Kidney capillary endothelial cell (primary cell): ENCODE measurements at regions not wholly inside any gene's neighbourhood (a gene's known extent, or its start where the extent isn't known, plus 50 kb on each side); places are given as distances from the start of the nearest gene placed in this dataset.

Experiments used
- DNase-seq: peaks from one replicate; pipeline ENCODE4 v3.0.0-alpha.2; 2018; ENCODE audit warnings: low spot score

DNA sequence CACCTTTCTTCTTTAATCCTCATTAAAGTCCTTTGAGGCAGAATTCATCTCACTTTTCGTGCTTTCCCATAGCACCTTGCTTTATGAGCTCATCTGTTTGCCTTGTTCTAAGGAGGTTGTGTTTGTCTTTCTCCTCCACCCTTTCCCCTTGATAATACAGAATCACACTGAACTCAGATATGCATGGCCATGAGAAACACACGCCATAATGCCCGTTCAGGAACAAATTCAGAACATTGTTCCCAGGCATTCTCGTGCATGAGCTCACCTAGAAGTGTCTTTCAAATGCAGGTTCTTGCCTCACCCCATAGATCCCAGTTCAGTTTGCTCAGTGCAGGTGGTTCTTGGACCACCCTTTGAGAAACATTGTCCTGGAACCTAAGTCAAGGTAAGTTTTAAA is 71.1 kb downstream of the TMEM114 start:
- DNase-seq = no peak

DNA sequence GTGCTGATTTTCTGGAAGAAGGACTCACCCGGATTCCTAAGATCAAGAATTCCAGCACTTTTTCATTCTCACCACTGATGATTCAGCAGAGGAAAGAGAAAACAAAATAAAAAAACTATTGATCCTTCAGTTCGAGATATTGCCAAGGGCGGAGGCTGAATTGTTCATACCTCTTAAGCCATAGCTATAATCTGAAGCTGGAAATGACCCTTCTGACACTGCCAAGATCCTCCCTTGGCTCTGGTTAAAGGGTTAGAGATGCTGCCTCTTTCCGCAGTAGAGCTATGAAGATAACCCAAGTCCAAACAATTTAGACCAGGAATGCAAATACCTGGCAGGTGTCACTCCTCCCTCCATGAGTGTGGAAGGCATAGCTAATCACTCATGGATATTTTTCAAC is 73.0 kb downstream of the TMEM114 start:
- DNase-seq = no peak

DNA sequence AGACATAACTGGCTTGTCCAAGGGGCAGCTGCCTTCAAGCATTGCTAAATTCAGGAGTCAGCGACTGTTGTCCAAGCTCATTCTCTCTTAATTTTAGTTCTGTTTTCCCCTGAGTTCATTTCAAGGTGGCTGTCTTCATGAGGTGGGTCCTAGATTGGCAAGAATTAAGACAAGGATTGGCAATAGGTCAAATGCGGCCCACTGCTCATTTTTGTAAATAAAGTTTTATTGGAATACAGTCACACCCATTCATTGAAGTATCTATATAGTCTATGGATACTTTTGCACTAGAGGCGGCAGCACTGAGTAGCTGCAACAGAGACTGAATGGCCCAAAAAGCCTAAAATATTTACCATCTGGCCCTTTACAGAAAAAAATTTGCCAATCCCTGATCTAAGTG is 73.8 kb downstream of the TMEM114 start:
- DNase-seq = no peak

DNA sequence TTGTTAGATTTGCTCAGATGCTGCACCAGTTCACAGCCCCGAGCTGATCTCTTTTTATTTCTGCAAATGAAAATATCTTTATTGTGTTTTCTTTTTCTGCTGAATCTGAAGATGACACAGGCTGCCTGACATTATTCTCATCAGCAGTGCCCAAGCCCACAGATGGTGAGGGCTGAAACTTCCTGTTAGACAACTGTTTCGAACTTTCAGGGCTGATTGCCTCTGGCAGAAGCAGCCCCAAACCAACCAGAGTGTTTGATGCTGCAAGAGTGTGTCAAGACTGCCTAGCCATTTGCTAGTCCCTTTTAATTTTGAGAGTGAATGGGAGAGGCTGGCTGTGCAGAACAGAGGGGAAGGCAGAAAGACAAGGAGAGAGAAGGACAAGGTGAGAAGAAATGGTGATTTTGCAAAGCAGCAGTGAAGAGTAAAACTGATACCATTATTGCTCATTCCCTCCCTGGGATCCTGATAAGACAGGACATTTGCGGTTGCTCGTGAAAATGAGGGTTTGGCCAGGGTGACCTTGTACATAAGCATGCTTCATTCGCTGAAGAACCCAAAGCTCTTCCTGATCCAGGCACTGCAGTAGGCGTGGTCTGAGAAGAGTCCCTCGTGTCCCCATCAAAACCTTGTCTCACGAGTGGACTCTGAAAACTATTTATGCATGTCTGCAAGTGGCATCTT is 77.2 kb downstream of the TMEM114 start:
- DNase-seq = no peak

DNA sequence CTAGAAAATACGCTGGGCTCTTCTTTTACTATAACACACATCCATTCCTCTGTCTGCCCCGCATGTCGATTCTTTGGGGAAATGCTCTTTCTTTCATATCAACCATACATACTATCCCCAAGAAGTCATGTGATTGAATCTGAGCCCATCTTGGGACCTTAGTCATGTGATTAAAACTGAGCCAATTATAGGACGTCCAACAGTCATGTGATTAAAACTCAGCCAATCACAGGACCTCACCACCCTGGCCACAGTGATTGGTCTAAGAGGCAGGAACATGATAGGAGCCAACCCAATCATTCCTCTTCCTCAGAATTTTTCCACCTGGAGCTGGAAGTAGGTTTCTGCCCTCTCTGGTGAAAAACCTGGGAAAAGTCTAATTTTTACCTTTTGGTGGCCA is 78.8 kb downstream of the TMEM114 start:
- DNase-seq = no peak

DNA sequence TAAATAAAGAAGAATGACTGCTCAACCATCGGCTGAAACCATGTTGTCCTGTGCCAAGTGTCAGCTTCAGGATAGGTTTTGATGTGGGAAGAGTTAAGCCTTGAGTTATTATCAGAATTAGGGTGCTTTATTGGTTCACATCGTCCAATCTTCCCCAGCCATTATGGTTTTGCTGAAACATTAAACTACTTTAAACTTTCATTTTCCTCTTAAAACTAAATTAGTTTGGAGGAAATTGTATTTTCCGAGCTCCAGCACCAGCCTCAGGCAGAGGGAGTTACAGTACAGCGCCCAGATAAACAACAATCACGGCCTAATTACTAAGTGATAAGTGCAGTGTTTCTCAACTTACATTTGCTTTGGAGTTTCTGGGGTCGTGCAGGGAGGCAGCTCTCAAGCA is 80.2 kb downstream of the TMEM114 start:
- no peak for DNase-seq

DNA sequence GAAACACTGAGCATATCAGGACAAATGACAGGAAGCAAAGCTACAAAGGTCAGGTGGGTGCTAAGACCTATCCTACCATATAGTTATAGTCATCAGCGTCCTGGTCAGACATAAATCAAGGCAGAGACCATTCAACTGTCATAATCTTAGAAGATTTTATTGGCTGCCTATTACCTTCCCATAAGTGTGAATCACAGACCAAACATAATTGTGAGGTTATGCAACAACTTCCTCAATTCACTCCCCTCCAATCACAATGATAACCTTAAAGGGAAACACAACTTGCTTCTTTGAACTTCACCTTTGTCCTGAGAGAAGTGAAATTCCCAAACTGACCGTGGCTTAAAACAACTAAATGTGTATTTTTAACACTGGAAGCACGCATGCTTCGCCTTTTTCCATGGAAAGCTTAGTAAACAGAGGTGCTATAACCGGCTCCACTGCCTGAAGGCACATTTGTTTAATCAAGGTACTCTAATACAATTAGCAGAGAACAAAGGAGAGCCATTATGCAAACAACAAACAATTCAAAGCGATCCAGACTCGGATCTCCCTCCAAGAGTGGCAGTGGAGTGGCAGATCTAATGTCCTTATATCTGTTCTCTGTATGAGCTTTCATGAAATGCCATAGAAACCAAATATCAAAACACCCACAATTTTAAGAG is 84.9 kb downstream of the TMEM114 start:
- DNase-seq = no peak

DNA sequence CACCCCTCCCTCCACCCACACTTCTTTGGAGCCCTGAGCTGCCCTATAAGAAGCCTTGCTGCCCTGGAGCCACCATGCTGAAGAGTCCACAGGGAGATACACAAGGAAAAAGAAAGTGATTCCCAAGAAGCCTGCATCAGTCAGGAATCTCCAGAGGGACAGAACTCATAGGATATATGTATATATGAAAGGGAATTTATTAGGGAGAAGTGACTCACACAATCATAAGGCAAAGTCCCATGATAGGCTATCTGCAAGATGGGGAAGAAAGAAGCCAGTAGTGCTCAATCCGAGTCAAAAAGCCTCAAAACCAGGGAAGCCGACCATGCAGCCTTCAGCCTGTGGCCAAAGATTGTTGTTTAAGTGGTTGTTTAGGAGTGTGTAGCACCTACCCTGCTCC is 87.9 kb downstream of the TMEM114 start:
- DNase-seq = no peak

DNA sequence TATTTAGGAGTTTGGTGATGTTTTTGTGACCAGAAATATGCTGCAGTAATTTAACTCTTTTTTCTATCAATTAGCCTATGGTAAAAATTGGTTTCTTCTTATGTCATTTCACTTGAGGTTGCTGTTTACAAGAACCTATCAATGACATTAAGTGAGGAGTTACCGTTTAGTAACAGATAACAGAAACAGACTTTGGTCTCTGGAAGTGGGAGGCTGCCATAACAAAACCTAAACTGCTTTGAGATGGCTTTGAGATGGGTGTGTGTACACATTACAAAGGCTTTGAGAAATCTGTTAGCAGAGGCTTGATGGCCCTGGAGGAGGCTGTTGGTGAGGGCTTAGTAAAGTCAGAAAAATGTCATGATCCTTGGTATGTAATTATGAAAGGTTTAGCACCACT is 90.0 kb downstream of the TMEM114 start:
- DNase-seq = no peak

DNA sequence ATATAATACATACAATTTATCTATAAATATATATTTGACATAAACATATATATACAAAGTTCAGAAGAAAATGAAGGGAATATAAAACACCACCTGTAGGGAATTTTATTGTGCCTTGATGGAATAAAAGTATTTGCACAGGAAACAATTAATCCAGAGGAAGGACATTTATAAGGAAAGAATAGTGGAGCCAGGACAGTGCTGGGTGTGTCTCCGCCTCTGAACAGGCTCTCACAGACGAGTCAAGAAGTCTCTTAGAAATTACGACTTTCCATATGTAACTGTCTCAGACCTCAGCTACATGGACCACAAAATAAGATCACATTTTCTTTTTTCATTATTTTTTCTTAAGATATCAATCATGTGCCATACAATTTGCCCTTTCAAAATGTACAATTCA is 93.9 kb downstream of the TMEM114 start:
- no peak for DNase-seq

DNA sequence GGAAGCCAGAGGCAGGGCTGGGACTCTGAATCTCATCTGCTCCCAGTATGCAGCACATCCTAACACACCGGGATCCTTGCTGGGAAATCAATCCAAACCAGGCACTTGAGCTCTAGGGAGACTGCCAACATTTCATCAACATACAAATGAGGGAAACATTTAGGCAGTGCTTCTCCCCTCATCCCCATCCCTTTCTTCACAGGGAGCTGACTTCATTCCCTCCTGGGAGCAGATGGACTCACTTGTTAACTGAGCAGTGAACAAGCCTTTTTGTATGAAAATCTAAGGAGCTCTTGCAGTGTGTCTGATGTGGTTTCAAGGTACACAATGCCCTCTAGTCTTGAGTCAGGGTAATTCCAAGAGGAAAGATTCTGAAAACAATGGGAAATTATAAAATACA is 96.3 kb downstream of the TMEM114 start:
- DNase-seq = no peak

DNA sequence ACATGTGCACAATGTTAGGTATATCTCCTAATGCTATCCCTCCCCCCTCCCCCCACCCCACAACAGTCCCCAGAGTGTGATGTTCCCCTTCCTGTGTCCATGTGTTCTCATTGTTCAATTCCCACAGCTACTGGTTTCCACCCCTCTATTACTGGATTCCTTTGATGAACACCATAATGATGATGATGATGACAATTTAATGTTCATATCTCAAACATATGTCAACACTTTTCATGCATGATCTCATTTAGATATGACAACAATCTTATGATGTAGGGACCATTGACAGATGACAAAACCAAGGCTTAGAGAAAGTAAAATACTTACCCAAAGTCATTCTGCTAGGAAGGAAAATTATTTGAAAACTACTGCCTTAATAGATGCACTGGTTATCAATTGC is 97.6 kb downstream of the TMEM114 start:
- no peak for DNase-seq

DNA sequence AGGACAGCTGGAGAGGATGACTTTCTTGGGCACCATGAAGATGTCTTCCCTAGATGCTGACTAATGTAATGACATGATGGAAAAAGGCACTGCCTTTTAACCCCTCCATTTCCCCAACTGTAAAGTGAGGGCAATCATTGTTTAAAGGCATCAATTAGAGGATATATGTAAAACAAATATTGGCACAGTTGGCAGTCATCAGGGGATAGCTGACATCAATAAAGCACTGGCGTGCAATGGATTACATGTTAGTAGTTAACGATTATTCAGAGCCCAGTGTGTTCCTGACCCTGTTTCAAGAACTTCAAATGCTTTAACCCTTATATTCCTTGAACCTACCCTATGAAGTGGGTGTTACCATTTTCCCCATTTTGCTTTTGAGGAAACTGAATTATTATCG is 100.7 kb downstream of the TMEM114 start:
- no peak for DNase-seq

DNA sequence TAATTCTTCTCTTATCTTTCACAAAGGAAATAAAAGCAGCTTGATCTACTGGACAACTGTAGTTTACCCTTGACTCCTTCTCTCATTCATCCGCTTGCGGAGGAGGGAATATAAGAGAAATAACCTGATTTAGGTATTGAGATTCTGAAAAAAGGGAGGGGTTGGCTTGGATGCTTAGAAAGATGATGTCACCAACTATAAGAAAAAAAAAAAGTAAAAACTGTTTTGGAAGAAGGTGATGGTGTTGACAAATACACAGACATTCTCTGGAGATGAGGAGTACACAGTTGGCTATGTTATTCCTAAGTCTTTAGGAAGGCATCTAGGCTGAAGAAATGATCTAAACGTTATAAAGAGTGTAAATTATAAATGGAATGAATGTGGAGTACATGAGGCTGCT is 103.3 kb downstream of the TMEM114 start:
- DNase-seq = no peak

DNA sequence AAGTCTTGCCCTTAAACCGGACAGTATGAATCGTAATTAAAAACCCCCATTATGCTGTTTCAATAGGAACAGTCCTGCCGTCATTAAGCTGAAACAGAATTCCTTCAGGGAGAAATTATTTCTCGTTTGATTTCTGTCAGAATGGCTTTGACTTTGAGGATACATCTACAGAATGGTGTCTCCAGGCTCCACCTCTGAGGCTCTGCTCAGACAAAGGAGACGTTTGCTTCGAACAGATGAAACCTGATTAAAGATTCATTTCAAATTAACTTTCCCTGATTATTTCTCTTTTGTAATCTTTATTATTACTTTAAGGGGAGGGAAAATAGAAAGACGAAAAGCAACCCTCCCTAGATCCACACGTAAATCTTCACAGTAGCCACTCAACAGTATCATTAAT is 106.9 kb downstream of the TMEM114 start:
- DNase-seq = no peak

DNA sequence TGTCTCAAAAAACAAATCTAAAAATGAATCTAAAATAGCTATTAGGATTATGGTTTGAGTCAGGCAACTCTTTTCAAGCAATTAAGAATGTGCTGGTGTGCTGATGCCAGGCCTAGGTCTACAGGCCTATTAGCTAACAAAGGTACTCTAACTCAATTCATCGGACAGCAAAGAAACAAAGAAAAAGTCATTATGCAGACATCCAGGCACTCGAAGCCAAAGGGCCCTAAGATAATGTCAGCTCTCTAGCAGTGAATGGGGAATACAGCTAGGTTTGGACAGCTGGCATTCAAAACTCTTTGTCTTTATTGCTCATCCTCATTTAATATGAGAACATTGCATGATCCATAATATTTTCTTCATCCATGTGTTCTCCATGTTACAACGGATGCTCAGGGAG is 108.5 kb downstream of the TMEM114 start:
- no peak for DNase-seq

DNA sequence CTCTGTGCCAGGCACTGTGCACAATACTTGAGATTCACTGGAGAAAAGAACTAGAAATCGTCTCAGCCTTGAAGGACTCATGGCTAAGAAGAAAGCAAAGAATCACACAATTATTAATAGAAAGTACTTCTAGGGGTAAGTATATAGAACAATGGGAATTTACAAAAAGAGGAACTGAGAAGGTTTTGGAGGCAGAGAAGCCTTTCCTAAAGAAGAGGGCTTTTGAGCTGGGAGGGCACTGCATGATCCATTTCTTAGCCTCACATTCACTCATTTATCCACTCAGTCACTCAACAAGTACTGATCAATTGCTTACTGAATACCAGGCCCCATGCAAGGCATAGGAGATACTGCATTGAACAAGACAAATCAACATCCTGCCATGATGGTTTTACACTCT is 113.5 kb downstream of the TMEM114 start:
- no peak for DNase-seq

DNA sequence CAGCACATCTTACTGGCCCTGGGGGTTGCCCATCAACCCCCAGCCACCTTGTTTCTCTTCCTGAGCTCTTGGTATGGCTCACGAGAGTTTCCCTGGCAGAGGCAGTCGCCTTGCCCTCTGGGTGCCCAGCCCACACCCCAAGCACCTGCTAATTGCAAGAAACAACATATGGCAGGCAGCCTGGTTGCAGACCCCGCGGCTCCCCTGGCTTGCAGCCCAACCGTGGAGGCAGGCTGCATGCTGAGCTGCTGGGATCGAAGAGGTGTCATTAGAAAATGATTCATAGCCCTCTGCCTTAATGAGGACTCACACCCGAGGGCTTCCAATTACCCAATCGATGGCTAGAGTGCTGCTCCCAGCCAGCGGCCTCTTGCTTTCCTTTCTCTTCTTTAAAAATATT is 115.7 kb downstream of the TMEM114 start:
- DNase-seq = no peak

DNA sequence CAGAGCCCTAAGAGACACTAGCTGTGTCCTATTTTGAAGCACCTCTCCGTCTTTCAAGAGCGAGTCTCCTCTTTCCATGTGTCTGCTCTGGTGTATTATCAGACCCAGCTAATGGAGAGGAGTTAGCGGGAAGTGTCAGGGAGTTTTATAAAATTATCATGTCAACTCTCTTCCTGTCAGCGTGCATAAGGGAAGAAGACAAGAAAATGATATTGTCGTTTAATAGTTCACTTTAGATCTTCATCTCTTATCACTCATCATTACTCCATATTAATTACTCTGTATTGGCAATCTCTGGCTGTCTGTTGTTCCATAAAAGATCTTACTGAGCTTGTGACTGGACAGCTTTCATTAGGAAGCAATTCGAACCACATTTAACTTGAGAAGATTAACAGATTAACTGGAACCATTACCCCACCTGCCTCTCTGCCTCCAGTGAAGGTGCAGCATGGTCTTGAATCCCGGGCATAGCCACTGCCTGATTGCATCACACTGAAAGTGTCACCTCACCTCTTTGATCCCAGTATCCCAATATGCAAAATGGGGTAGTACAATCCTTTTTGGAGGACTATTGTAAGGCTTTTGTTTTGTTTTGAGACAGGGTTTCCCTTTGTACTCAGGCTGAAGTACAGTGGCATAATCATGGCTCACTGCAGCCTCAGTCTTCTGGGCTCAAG is 121.1 kb downstream of the TMEM114 start:
- DNase-seq = no peak

DNA sequence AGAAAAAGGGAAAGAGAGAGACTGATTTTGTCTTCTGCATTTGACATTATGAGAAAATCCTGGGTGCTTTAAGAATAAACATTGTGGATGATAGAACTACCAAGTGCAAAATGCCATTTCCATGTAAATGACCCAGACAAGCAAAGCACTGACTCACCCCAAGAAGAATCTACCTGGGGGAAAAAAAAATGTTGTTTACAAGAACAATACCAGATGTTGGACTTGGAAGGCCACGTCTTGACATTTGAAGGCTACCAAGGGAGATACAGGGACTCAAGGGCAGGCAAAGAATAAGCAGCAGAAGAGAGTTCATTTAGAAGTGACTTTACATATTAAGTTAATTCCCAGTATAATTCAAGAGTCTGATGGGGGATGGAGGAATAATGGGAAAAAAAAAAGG is 125.3 kb downstream of the TMEM114 start:
- DNase-seq = no peak

DNA sequence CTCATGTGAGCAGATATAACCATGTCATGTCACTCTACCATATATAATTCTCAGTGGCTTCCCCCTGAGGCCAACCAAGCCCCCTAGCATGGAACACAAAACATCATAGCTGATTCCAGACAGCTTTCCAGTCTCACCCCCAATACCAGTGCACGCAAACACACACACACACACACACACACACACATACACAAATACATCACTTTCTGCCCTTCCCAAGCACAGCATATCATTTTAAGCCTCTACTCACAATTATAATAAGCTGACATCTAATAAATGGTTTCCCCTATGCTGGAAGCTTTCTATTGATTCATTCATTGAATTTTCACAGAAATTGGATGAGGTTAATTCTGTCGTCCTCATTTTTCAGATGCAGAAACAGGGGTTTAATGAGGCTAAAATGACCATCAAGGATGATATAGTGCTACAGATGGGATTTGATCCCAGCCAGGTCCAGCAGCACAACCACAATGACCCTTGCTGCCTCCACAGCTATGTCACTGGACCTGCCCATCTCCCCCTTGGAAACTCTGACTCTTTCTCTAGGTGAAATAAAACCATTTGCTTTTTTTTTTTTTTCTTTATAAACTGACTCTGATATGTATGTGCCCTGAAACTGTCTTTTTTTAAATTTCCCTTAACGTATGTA is 131.1 kb downstream of the TMEM114 start:
- no peak for DNase-seq

DNA sequence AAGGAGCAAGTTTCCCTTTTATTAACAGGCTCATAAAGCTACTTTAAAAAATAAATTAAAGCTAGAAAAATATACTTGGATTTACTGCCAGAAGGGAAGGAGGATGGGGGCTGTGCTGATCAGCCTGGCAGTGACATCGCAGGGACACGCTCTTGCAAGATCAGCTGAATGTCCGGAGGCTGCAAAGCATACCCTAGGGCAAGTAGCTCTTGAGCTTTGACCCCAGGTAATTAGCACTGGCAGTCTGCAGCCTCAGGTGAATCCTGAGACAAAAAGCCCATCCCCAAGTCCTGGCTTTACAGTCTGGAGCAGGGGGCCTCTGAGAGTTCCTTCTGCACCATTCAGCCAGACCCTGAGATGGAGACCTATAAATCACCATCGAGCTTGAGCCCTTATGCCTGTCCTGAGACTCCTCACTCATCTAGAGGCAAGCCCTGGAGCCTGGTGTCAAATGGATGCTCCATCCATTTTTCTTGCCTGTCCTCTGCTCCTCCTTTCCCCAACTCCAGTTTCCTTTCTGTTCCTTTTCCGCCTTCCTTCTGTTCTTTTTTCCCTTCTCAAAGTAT is 131.7 kb downstream of the TMEM114 start:
- DNase-seq = no peak

DNA sequence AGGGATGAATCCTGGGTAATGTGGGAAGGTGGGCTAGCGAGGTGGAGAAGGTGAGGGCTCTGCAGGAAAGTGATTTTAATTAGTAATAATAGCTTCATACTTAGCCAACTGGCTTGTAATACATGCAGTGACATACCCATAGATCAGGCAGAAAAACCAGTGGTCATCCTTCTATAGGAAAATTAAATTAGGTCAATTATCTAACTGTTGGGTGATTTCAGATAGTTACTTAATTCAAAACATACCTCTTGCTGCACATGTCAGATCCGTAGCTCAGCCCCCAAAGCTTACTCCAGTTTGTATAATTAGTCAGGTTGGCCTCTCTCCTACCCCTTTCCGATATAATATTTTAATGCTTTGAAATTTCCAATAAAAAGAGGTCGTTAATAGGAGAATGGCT is 137.0 kb downstream of the TMEM114 start:
- DNase-seq = no peak
